Breast epithelium (tissue), 4 donors: ENCODE measurements at regions not wholly inside any gene's neighbourhood (a gene's known extent, or its start where the extent isn't known, plus 50 kb on each side); places are given as distances from the start of the nearest gene placed in this dataset.

Experiments
- DNase-seq, 2 donors: peaks; one replicate each; pipeline ENCODE4 v3.0.0-alpha.2; 2019; ENCODE audit warnings: low spot score in 2 of 2
- H3K27ac ChIP-seq, 2 donors: fragments of 200-600 bp; sonication (generic) in 1 of 2; one replicate each; pipeline ENCODE4 v1.5.1; 2016 to 2019; ENCODE audit warnings: mild to moderate bottlenecking in 1 of 2
- H3K27me3 ChIP-seq, 2 donors: fragments of 200-600 bp; sonication (generic) in 1 of 2; one replicate each; pipeline versions ENCODE4 v1.5.1 to v1.6.0; 2017 to 2019; ENCODE audit warnings: control low read depth in 1 of 2, mild to moderate bottlenecking in 1 of 2
- H3K36me3 ChIP-seq: fragments of 200-600 bp; one replicate; pipeline ENCODE4 v1.5.1; 2019
- H3K4me1 ChIP-seq, 2 donors: fragments of 200-600 bp; sonication (generic); one replicate each; pipeline ENCODE4 v1.5.1; 2016 to 2019; ENCODE audit warnings: control low read depth in 1 of 2
- H3K4me3 ChIP-seq, 3 donors: fragments of 200-600 bp; sonication (generic); 1 replicate in 2 of 3; 2 replicates in 1 of 3; pipeline ENCODE4 v1.5.1; 2016 to 2019; ENCODE audit warnings: mild to moderate bottlenecking in 3 of 3, moderate library complexity in 2 of 3
- H3K9me3 ChIP-seq, 2 donors: fragments of 200-600 bp; sonication (generic) in 1 of 2; one replicate each; pipeline ENCODE4 v1.5.1; 2016 to 2019; ENCODE audit warnings: control low read depth in 1 of 2
- CTCF ChIP-seq, 3 donors: fragments of 450-650 bp; IDR thresholded peaks; one replicate each; pipeline ENCODE4 v1.5.1; 2016 to 2017; ENCODE audit warnings: antibody characterized with exemption in 3 of 3, mild to moderate bottlenecking in 3 of 3, moderate library complexity in 3 of 3
- POLR2A ChIP-seq: fragments of 450-650 bp; IDR thresholded peaks from one replicate; pipeline ENCODE4 v1.6.1; 2016; ENCODE audit warnings: antibody characterized with exemption, mild to moderate bottlenecking, moderate library complexity
- POLR2AphosphoS5 ChIP-seq, 3 donors: sonication (generic); formaldehyde crosslinking; IDR thresholded peaks; one replicate each; pipeline ENCODE4 v1.6.1; 2017; ENCODE audit warnings: antibody characterized with exemption in 3 of 3
- intact Hi-C: fragments of 100-400 bp; cut with DNase I; formaldehyde crosslinking; loops from one replicate; pipeline ENCODE4 v1.15.1; 2023; ENCODE audit warnings: low total_unique reads

GRCh38 chr5:15385037-15385436, 114.9 kb upstream of the FBXL7 start:
- intact Hi-C loops = no loop called here
- H3K4me1 ChIP-seq = no peaks in the 10 kb centered on the region
- DNase-seq = no peak
- no peaks in the 10 kb centered on the region for H3K27me3 ChIP-seq
- H3K36me3 ChIP-seq = no peaks in the 10 kb centered on the region
- TF ChIP-seq CTCF (IDR thresholded peaks at IDR 0.05) = no peak
- TF ChIP-seq POLR2AphosphoS5 (IDR thresholded peaks at IDR 0.05) = no peak
- TF ChIP-seq POLR2A = no peak
- no peak overlapping the region for H3K4me3 ChIP-seq
- no peaks in the 10 kb centered on the region for H3K9me3 ChIP-seq
- H3K27ac ChIP-seq = no peak overlapping the region

GRCh38 chr5:15384581-15384980, 115.4 kb upstream of the FBXL7 start:
- H3K27me3 ChIP-seq = no peaks in the 10 kb centered on the region
- intact Hi-C loops = no loop called here
- no peaks in the 10 kb centered on the region for H3K4me1 ChIP-seq
- no peak for DNase-seq
- H3K36me3 ChIP-seq = no peaks in the 10 kb centered on the region
- no peak for TF ChIP-seq POLR2AphosphoS5 (IDR thresholded peaks at IDR 0.05)
- no peak for TF ChIP-seq CTCF (IDR thresholded peaks at IDR 0.05)
- no peak for TF ChIP-seq POLR2A
- no peaks in the 10 kb centered on the region for H3K9me3 ChIP-seq
- H3K4me3 ChIP-seq = no peak overlapping the region
- no peak overlapping the region for H3K27ac ChIP-seq

GRCh38 chr5:15384176-15384575, 115.8 kb upstream of the FBXL7 start:
- intact Hi-C loops = no loop called here
- no peak for TF ChIP-seq POLR2A
- TF ChIP-seq POLR2AphosphoS5 (IDR thresholded peaks at IDR 0.05) = no peak
- TF ChIP-seq CTCF (IDR thresholded peaks at IDR 0.05) = no peak
- Histone ChIP-seq H3K27ac (no peak overlapping the region), H3K9me3 (no peaks in the 10 kb centered on the region), H3K27me3 (no peaks in the 10 kb centered on the region), H3K36me3 (no peaks in the 10 kb centered on the region), H3K4me3 (no peak overlapping the region), H3K4me1 (no peaks in the 10 kb centered on the region)
- DNase-seq = no peak

GRCh38 chr5:15383469-15383868, 116.5 kb upstream of the FBXL7 start:
- DNase-seq = no peak
- Histone ChIP-seq H3K4me1 (no peaks in the 10 kb centered on the region), H3K27ac (no peak overlapping the region), H3K9me3 (no peaks in the 10 kb centered on the region), H3K4me3 (no peak overlapping the region), H3K36me3 (no peaks in the 10 kb centered on the region), H3K27me3 (no peaks in the 10 kb centered on the region)
- TF ChIP-seq CTCF (IDR thresholded peaks at IDR 0.05) (peak in 1 of 3 donors; percentile 35), POLR2A (no peak)
- intact Hi-C loops = no loop called here

- no peak overlapping the region for H3K4me3 ChIP-seq
- TF ChIP-seq POLR2A (no peak), CTCF (IDR thresholded peaks at IDR 0.05) (no peak), POLR2AphosphoS5 (IDR thresholded peaks at IDR 0.05) (no peak)
- no peak overlapping the region for H3K27ac ChIP-seq
- no peaks in the 10 kb centered on the region for H3K9me3 ChIP-seq
- H3K4me1 ChIP-seq = no peaks in the 10 kb centered on the region
- DNase-seq = no peak
- H3K27me3 ChIP-seq = no peaks in the 10 kb centered on the region
- intact Hi-C loops = no loop called here
- no peaks in the 10 kb centered on the region for H3K36me3 ChIP-seq
These were observed 117.0 kb upstream of the FBXL7 start for GRCh38 chr5:15383021-15383420.
